K562 (cell line): ENCODE measurements at regions not wholly inside any gene's neighbourhood (a gene's known extent, or its start where the extent isn't known, plus 50 kb on each side); places are given as distances from the start of the nearest gene placed in this dataset.
A peak's percentile ranks its signal among the peaks of the same experiment; 100 is the strongest.

Experiments used
- ATAC-seq: fragments of 200-7000 bp; cut with Tn5 transposase; 3 replicates; pipeline ENCODE4 v1.9.1; 2020; ENCODE audit warnings: moderate library complexity
- BruUV-seq: library from RNA; stranded (reverse); fragments of 400-500 nt; replicated peaks from 2 replicates; lab custom pipeline; 2021; lab: Mats Ljungman, UMichigan
- CTCF ChIA-PET: fragments of 300-600 bp; formaldehyde crosslinking; extraction: SDS; loops from one replicate; lab custom pipeline; 2021; ENCODE audit warnings: low intra/inter-chr PET ratio; lab: Yijun Ruan, JAX
- POLR2A ChIA-PET: fragments of 300-600, 350-650 bp; sonication (Branson Sonifier 250); formaldehyde crosslinking; extraction: SDS; loops from one replicate; lab custom pipeline; 2021; ENCODE audit warnings: antibody characterized with exemption, inconsistent platforms; lab: Yijun Ruan, JAX
- DNase-seq, 4 experiments: peaks; one replicate each; pipeline versions ENCODE4 v3.0.0 to v3.0.0-alpha.2; 2011 to 2018; ENCODE audit warnings: low spot score in 3 of 4, mixed read lengths in 3 of 4; ENCODE audit errors: extremely low read depth in 1 of 4
- FAIRE-seq: peaks from 2 replicates; lab custom pipeline; 2011; peaks lifted over from hg19 to GRCh38; lab: Jason Lieb, UNC
- H2AFZ ChIP-seq: 2 replicates; pipeline ENCODE4 v1.6.0; 2011; ENCODE audit warnings: low read depth, low read length, control low read depth, inconsistent platforms
- H3K27ac ChIP-seq: fragments of 200-600 bp; 3 replicates; pipeline ENCODE4 v1.8.0; 2011; ENCODE audit warnings: low read depth, mild to moderate bottlenecking, control low read depth, inconsistent platforms, low read length, moderate library complexity, mixed read lengths; ENCODE audit errors: extremely low read depth
- H3K27me3 ChIP-seq, 2 experiments: fragments of 300-600 bp in 1 of 2; 2 replicates in 1 of 2; 3 replicates in 1 of 2; pipeline versions ENCODE4 v1.6.0 to v1.8.0; 2011; ENCODE audit warnings: inconsistent platforms in 2 of 2, low read length in 2 of 2, mild to moderate bottlenecking in 1 of 2, mixed read lengths in 1 of 2, moderate library complexity in 1 of 2; ENCODE audit not compliant: control insufficient read depth in 2 of 2, insufficient read depth in 2 of 2
- H3K36me3 ChIP-seq: fragments of 300-600 bp; 3 replicates; pipeline ENCODE4 v1.8.0; 2011; ENCODE audit warnings: mild to moderate bottlenecking, low read length, inconsistent platforms; ENCODE audit not compliant: control insufficient read depth, insufficient read depth
- H3K4me1 ChIP-seq, 2 experiments: fragments of 200-600 bp in 1 of 2; replicated peaks in 1 of 2; 2 replicates in 1 of 2; 3 replicates in 1 of 2; pipeline versions ENCODE4 v1.5.1 to v1.8.0; 2011; ENCODE audit warnings: inconsistent platforms in 2 of 2, low read length in 2 of 2, mild to moderate bottlenecking in 1 of 2, mixed read lengths in 1 of 2, moderate library complexity in 1 of 2; ENCODE audit not compliant: control insufficient read depth in 2 of 2, insufficient read depth in 2 of 2
- H3K4me2 ChIP-seq: 2 replicates; pipeline ENCODE4 v1.6.1; 2011; ENCODE audit warnings: low read length, control low read depth, inconsistent platforms, mixed read lengths; ENCODE audit not compliant: insufficient read depth
- H3K4me3 ChIP-seq: fragments of 200-600 bp; sonication (generic), shearing (Covaris generic); 2 replicates; pipeline ENCODE4 v1.5.1; 2016; ENCODE audit warnings: control low read depth, inconsistent platforms
- H3K79me2 ChIP-seq: fragments of 200-600 bp; 3 replicates; pipeline ENCODE4 v1.8.0; 2011; ENCODE audit warnings: low read length, inconsistent platforms; ENCODE audit not compliant: control insufficient read depth, insufficient read depth
- H3K9ac ChIP-seq, 2 experiments: 2 replicates each; pipeline versions ENCODE4 v1.6.0 to v1.6.1; 2011; ENCODE audit warnings: low read depth in 2 of 2, low read length in 2 of 2, control low read depth in 1 of 2, inconsistent platforms in 1 of 2, mild to moderate bottlenecking in 1 of 2, mixed read lengths in 1 of 2; ENCODE audit not compliant: insufficient read depth in 1 of 2
- H3K9me1 ChIP-seq: one replicate; pipeline ENCODE4 v1.6.0; 2011; ENCODE audit warnings: inconsistent platforms, mild to moderate bottlenecking, low read length, moderate library complexity; ENCODE audit not compliant: control insufficient read depth, insufficient read depth
- H3K9me3 ChIP-seq: replicated peaks from 2 replicates; pipeline ENCODE4 v1.5.1; 2011; ENCODE audit warnings: low read depth, low read length, inconsistent platforms; ENCODE audit not compliant: control insufficient read depth, insufficient read depth
- H4K20me1 ChIP-seq: replicated peaks from 2 replicates; pipeline ENCODE4 v1.6.1; 2011; ENCODE audit warnings: low read length, inconsistent platforms, mixed read lengths; ENCODE audit not compliant: control insufficient read depth, insufficient read depth
- CTCF ChIP-seq, 3 experiments: IDR thresholded peaks in 2 of 3; conservative IDR thresholded peaks in 1 of 3; 2 replicates each; pipeline ENCODE4 v1.5.1; 2011 to 2012; ENCODE audit warnings: low read length in 3 of 3, mild to moderate bottlenecking in 3 of 3, control low read depth in 2 of 3, improper control_type of control experiment in 1 of 3, inconsistent platforms in 1 of 3, low read depth in 1 of 3, mixed read lengths in 1 of 3, moderate library complexity in 1 of 3; ENCODE audit not compliant: insufficient read depth in 2 of 3
- ETV6 ChIP-seq, 3 experiments: fragments of 150-350 bp in 1 of 3; sonication (generic) in 1 of 3; formaldehyde crosslinking in 1 of 3; IDR thresholded peaks; 2 replicates each; pipeline versions ENCODE4 v1.6.1 to v1.8.0; 2014 to 2022; ENCODE audit warnings: borderline replicate concordance in 2 of 3, low read depth in 2 of 3, antibody characterized with exemption in 1 of 3, low read length in 1 of 3, mild to moderate bottlenecking in 1 of 3, missing genetic modification reagents in 1 of 3
- WGBS: fragments of 100-300 bp; shearing (Covaris generic); methylation state at CpG from one replicate; pipeline ENCODE4 v1.1.6; 2016; ENCODE audit warnings: low coverage, mixed read lengths; ENCODE audit not compliant: insufficient coverage; ENCODE audit errors: missing lambda C conversion rate; 5-methylcytosine and 5-hydroxymethylcytosine counted together
- in situ Hi-C: fragments of 300-500 bp; cut with MboI; formaldehyde crosslinking; loops from 4 replicates; pipeline ENCODE4 v1.15.0; 2018; ENCODE audit warnings: inconsistent platforms, mixed read lengths
- intact Hi-C: fragments of 100-400 bp; cut with micrococcal nuclease; formaldehyde crosslinking; loops from 2 replicates; pipeline ENCODE4 v1.14.2; 2022
- TF ChIP-seq, protein P1 (sequence below): sonication (generic); formaldehyde crosslinking; IDR thresholded peaks from 2 replicates; pipeline ENCODE4 v1.8.0; 2022; ENCODE audit warnings: mild to moderate bottlenecking, missing genetic modification reagents
- TF ChIP-seq, protein P2 (sequence below): fragments of 450-650 bp; IDR thresholded peaks from 2 replicates; pipeline ENCODE4 v1.6.1; 2016; ENCODE audit warnings: low read depth

DNA sequence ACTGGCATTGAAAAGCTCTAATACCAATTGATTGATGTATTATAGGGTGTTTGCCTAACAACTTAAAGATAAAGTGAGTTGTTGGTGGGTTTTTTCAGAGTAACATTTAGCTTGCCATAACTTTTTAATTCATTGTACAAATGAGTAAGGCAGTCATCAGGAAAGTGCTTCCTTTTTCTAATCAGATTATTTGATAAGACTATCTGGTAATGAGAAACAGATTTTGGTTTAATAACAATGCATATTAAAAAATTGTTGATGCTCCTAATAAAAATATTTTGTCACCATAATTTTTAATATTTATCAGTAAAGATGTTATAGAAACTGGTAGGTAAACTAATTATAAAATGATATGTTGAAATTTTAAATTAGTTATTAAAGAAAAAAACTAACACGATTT lies 51.3 kb downstream of the BLTP1 start (continued):
- TF ChIP-seq ETV6 (IDR thresholded peaks at IDR 0.05; ENCODE audit: borderline replicate concordance in 1 of 2, low read depth in 2 of 2, low read length in 1 of 2) (no peak), ETV6 (CRISPR knock-in tag; IDR thresholded peaks at IDR 0.05; ENCODE audit: borderline replicate concordance) (no peak)
- TF ChIP-seq, protein P1, sequence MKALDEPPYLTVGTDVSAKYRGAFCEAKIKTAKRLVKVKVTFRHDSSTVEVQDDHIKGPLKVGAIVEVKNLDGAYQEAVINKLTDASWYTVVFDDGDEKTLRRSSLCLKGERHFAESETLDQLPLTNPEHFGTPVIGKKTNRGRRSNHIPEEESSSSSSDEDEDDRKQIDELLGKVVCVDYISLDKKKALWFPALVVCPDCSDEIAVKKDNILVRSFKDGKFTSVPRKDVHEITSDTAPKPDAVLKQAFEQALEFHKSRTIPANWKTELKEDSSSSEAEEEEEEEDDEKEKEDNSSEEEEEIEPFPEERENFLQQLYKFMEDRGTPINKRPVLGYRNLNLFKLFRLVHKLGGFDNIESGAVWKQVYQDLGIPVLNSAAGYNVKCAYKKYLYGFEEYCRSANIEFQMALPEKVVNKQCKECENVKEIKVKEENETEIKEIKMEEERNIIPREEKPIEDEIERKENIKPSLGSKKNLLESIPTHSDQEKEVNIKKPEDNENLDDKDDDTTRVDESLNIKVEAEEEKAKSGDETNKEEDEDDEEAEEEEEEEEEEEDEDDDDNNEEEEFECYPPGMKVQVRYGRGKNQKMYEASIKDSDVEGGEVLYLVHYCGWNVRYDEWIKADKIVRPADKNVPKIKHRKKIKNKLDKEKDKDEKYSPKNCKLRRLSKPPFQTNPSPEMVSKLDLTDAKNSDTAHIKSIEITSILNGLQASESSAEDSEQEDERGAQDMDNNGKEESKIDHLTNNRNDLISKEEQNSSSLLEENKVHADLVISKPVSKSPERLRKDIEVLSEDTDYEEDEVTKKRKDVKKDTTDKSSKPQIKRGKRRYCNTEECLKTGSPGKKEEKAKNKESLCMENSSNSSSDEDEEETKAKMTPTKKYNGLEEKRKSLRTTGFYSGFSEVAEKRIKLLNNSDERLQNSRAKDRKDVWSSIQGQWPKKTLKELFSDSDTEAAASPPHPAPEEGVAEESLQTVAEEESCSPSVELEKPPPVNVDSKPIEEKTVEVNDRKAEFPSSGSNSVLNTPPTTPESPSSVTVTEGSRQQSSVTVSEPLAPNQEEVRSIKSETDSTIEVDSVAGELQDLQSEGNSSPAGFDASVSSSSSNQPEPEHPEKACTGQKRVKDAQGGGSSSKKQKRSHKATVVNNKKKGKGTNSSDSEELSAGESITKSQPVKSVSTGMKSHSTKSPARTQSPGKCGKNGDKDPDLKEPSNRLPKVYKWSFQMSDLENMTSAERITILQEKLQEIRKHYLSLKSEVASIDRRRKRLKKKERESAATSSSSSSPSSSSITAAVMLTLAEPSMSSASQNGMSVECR (CRISPR knock-in tag), result no peak

GRCh38 chr4:122205687-122206086 lies 53.6 kb downstream of the BLTP1 start:
- Histone ChIP-seq H3K4me3 (no peak overlapping the region), H3K9me3 (no peaks in the 10 kb centered on the region), H3K4me1 (no peaks in the 10 kb centered on the region), H3K79me2 (no peaks in the 10 kb centered on the region), H3K9me1 (no peaks in the 10 kb centered on the region), H4K20me1 (no peaks in the 10 kb centered on the region), H3K36me3 (peaks cover 14% of the 10 kb centered on the region; the same call in 1 of the 3 replicates), H3K27ac (no peak overlapping the region), H3K9ac (no peak overlapping the region), H3K4me2 (no peak overlapping the region), H3K27me3 (no peaks in the 10 kb centered on the region), H2AFZ (no peak overlapping the region)
- ChIA-PET CTCF (no interaction called here), POLR2A (no interaction called here)
- peak; percentile 67 for FAIRE-seq
- DNase-seq, result peak in 2 of 4 experiments; percentile 5 to 6
- intact Hi-C loops, result no loop called here
- in situ Hi-C loops, result no loop called here
- peak; percentile 74 for ATAC-seq
- no TSS peak for BruUV-seq
- WGBS, result 20% methylated on average over 1 of the region's 1 CpG
- TF ChIP-seq, protein P2, sequence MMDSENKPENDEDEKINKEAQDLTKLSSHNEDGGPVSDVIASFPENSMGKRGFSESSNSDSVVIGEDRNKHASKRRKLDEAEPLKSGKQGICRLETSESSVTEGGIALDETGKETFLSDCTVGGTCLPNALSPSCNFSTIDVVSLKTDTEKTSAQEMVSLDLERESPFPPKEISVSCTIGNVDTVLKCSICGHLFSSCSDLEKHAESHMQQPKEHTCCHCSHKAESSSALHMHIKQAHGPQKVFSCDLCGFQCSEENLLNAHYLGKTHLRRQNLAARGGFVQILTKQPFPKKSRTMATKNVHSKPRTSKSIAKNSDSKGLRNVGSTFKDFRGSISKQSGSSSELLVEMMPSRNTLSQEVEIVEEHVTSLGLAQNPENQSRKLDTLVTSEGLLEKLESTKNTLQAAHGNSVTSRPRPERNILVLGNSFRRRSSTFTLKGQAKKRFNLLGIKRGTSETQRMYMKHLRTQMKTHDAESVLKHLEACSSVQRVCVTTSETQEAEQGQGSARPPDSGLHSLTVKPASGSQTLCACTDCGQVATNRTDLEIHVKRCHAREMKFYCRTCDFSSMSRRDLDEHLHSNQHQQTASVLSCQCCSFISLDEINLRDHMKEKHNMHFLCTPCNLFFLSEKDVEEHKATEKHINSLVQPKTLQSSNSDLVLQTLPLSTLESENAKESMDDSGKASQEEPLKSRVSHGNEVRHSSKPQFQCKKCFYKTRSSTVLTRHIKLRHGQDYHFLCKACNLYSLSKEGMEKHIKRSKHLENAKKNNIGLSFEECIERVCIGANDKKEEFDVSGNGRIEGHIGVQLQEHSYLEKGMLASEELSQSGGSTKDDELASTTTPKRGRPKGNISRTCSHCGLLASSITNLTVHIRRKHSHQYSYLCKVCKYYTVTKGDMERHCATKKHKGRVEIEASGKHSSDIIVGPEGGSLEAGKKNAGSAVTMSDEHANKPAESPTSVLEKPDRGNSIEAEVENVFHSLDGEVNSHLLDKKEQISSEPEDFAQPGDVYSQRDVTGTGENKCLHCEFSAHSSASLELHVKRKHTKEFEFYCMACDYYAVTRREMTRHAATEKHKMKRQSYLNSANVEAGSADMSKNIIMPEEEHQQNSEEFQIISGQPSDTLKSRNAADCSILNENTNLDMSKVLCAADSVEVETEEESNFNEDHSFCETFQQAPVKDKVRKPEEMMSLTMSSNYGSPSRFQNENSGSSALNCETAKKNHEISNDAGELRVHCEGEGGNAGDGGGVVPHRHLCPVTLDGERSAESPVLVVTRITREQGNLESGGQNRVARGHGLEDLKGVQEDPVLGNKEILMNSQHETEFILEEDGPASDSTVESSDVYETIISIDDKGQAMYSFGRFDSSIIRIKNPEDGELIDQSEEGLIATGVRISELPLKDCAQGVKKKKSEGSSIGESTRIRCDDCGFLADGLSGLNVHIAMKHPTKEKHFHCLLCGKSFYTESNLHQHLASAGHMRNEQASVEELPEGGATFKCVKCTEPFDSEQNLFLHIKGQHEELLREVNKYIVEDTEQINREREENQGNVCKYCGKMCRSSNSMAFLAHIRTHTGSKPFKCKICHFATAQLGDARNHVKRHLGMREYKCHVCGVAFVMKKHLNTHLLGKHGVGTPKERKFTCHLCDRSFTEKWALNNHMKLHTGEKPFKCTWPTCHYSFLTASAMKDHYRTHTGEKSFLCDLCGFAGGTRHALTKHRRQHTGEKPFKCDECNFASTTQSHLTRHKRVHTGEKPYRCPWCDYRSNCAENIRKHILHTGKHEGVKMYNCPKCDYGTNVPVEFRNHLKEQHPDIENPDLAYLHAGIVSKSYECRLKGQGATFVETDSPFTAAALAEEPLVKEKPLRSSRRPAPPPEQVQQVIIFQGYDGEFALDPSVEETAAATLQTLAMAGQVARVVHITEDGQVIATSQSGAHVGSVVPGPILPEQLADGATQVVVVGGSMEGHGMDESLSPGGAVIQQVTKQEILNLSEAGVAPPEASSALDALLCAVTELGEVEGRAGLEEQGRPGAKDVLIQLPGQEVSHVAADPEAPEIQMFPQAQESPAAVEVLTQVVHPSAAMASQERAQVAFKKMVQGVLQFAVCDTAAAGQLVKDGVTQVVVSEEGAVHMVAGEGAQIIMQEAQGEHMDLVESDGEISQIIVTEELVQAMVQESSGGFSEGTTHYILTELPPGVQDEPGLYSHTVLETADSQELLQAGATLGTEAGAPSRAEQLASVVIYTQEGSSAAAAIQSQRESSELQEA, result no peak
- peak in 1 of 3 experiments; percentile 18; a peak in 1 of 6 replicates for TF ChIP-seq CTCF (IDR thresholded peaks at IDR 0.05 in 2 of 3, conservative IDR thresholded peaks at IDR 0.05 in 1 of 3; ENCODE audit: insufficient read depth in 2 of 3, low read depth in 1 of 3, low read length in 3 of 3)
